ENCODE measurements at regions not wholly inside any gene's neighbourhood (a gene's known extent, or its start where the extent isn't known, plus 50 kb on each side); places are given as distances from the start of the nearest gene placed in this dataset.
"Not testable (repeated sequence)": the region's sequence is repeated elsewhere in the genome, so short reads cannot be mapped to it uniquely, and the experiment has no call there.

GRCh38 chr1:213697192-213697802 is 290.5 kb upstream of the PROX1 start:
- H3K27ac ChIP-seq, result no peak overlapping the region
- no peaks in the 10 kb centered on the region for H3K36me3 ChIP-seq (ENCODE audit: insufficient read depth)
- no peak overlapping the region for H3K4me2 ChIP-seq
- no peaks in the 10 kb centered on the region for H4K20me1 ChIP-seq (ENCODE audit: insufficient read depth)
- no peaks in the 10 kb centered on the region for H3K4me1 ChIP-seq (ENCODE audit: low read depth, poor library complexity, severe bottlenecking)
- TF ChIP-seq CTCF (conservative IDR thresholded peaks at IDR 0.05; ENCODE audit: low read depth, low read length), result no peak
- no peak overlapping the region for H3K4me3 ChIP-seq (IDR thresholded peaks at IDR 0.05; ENCODE audit: insufficient read depth, low read depth, low read length)
- H3K27me3 ChIP-seq (ENCODE audit: insufficient read depth, low read depth), result no peaks in the 10 kb centered on the region
- no peaks in the 10 kb centered on the region for H3K79me2 ChIP-seq (ENCODE audit: insufficient read depth, low read depth)
- H3K9ac ChIP-seq, result no peak overlapping the region
- no peak overlapping the region for H2AFZ ChIP-seq (ENCODE audit: low read depth)

- no peak for TF ChIP-seq CTCF (conservative IDR thresholded peaks at IDR 0.05; ENCODE audit: low read depth, low read length)
- Histone ChIP-seq H3K4me1 (ENCODE audit: low read depth, poor library complexity, severe bottlenecking) (no peaks in the 10 kb centered on the region), H3K9ac (no peak overlapping the region), H2AFZ (ENCODE audit: low read depth) (no peak overlapping the region), H3K27me3 (ENCODE audit: insufficient read depth, low read depth) (no peaks in the 10 kb centered on the region), H3K27ac (no peak overlapping the region), H3K36me3 (ENCODE audit: insufficient read depth) (no peaks in the 10 kb centered on the region), H3K79me2 (ENCODE audit: insufficient read depth, low read depth) (no peaks in the 10 kb centered on the region), H4K20me1 (ENCODE audit: insufficient read depth) (no peaks in the 10 kb centered on the region), H3K4me2 (no peak overlapping the region), H3K4me3 (IDR thresholded peaks at IDR 0.05; ENCODE audit: insufficient read depth, low read depth, low read length) (no peak overlapping the region)
These were observed 289.6 kb upstream of the PROX1 start for GRCh38 chr1:213698092-213698702.

- TF ChIP-seq CTCF (conservative IDR thresholded peaks at IDR 0.05; ENCODE audit: low read depth, low read length), result no peak
- H3K79me2 ChIP-seq (ENCODE audit: insufficient read depth, low read depth), result no peaks in the 10 kb centered on the region
- H3K27me3 ChIP-seq (ENCODE audit: insufficient read depth, low read depth), result no peaks in the 10 kb centered on the region
- H3K27ac ChIP-seq, result no peak overlapping the region
- no peak overlapping the region for H3K9ac ChIP-seq
- no peaks in the 10 kb centered on the region for H3K4me1 ChIP-seq (ENCODE audit: low read depth, poor library complexity, severe bottlenecking)
- no peaks in the 10 kb centered on the region for H3K36me3 ChIP-seq (ENCODE audit: insufficient read depth)
- no peak overlapping the region for H3K4me3 ChIP-seq (IDR thresholded peaks at IDR 0.05; ENCODE audit: insufficient read depth, low read depth, low read length)
- H4K20me1 ChIP-seq (ENCODE audit: insufficient read depth), result no peaks in the 10 kb centered on the region
- H2AFZ ChIP-seq (ENCODE audit: low read depth), result no peak overlapping the region
- no peak overlapping the region for H3K4me2 ChIP-seq
These were observed 285.1 kb upstream of the PROX1 start for GRCh38 chr1:213702703-213703102.

- Histone ChIP-seq H3K79me2 (ENCODE audit: insufficient read depth, low read depth) (no peaks in the 10 kb centered on the region), H4K20me1 (ENCODE audit: insufficient read depth) (no peaks in the 10 kb centered on the region), H3K9ac (no peak overlapping the region), H3K27me3 (ENCODE audit: insufficient read depth, low read depth) (no peaks in the 10 kb centered on the region), H3K4me1 (ENCODE audit: low read depth, poor library complexity, severe bottlenecking) (no peaks in the 10 kb centered on the region), H2AFZ (ENCODE audit: low read depth) (no peak overlapping the region), H3K36me3 (ENCODE audit: insufficient read depth) (no peaks in the 10 kb centered on the region), H3K4me3 (IDR thresholded peaks at IDR 0.05; ENCODE audit: insufficient read depth, low read depth, low read length) (no peak overlapping the region), H3K27ac (no peak overlapping the region), H3K4me2 (no peak overlapping the region)
- TF ChIP-seq CTCF (conservative IDR thresholded peaks at IDR 0.05; ENCODE audit: low read depth, low read length), result no peak
These were observed 282.8 kb upstream of the PROX1 start for GRCh38 chr1:213704941-213705340.

- not testable (repeated sequence) for H3K4me1 ChIP-seq (ENCODE audit: low read depth, poor library complexity, severe bottlenecking); H3K4me2 ChIP-seq
These were observed 275.8 kb upstream of the PROX1 start for GRCh38 chr1:213711833-213712490.

More at GRCh38 chr1:213711833-213712490, 275.8 kb upstream of the PROX1 start:
- not testable (repeated sequence) for H3K79me2 ChIP-seq (ENCODE audit: insufficient read depth, low read depth); H3K9ac ChIP-seq; H4K20me1 ChIP-seq (ENCODE audit: insufficient read depth); H3K27me3 ChIP-seq (ENCODE audit: insufficient read depth, low read depth); H3K36me3 ChIP-seq (ENCODE audit: insufficient read depth); H3K27ac ChIP-seq; H2AFZ ChIP-seq (ENCODE audit: low read depth); H3K4me3 ChIP-seq (IDR thresholded peaks at IDR 0.05; ENCODE audit: insufficient read depth, low read depth, low read length)

Measured in KMS-11 (cell line).